Activated CD4-positive, alpha-beta T cell treated with anti-CD3 and anti-CD28 coated beads, Interleukin-2, amount 10 ng/mL, durations not matched to agents 7 days and 5 days (primary cell): ENCODE measurements at regions not wholly inside any gene's neighbourhood (a gene's known extent, or its start where the extent isn't known, plus 50 kb on each side); places are given as distances from the start of the nearest gene placed in this dataset.

Experiments used
- CTCF ChIA-PET: fragments of 350-600 bp; sonication (Branson Sonifier 250); formaldehyde crosslinking; loops from one replicate; lab custom pipeline; 2021; ENCODE audit warnings: antibody characterized with exemption; lab: Charles Lee
- POLR2A ChIA-PET: fragments of 350-600 bp; sonication (Branson Sonifier 250); formaldehyde crosslinking; loops from one replicate; lab custom pipeline; 2021; ENCODE audit warnings: antibody characterized with exemption; lab: Charles Lee
- DNase-seq: peaks from one replicate; pipeline ENCODE4 v3.0.0-alpha.2; 2020
- H3K27ac Mint-ChIP-seq: one replicate; pipeline ENCODE4 v1.8.0; 2021; ENCODE audit warnings: mild to moderate bottlenecking, moderate library complexity, mixed read lengths
- H3K27me3 Mint-ChIP-seq: one replicate; pipeline ENCODE4 v1.8.0; 2021; ENCODE audit warnings: mixed read lengths
- H3K36me3 Mint-ChIP-seq: one replicate; pipeline ENCODE4 v1.8.0; 2021; ENCODE audit warnings: low read depth, mixed read lengths
- H3K4me1 Mint-ChIP-seq: one replicate; pipeline ENCODE4 v1.8.0; 2021; ENCODE audit warnings: mixed read lengths
- H3K4me3 Mint-ChIP-seq: one replicate; pipeline ENCODE4 v1.8.0; 2021; ENCODE audit warnings: mild to moderate bottlenecking, moderate library complexity, mixed read lengths
- H3K9me3 Mint-ChIP-seq: one replicate; pipeline ENCODE4 v1.8.0; 2021; ENCODE audit warnings: mixed read lengths

DNA sequence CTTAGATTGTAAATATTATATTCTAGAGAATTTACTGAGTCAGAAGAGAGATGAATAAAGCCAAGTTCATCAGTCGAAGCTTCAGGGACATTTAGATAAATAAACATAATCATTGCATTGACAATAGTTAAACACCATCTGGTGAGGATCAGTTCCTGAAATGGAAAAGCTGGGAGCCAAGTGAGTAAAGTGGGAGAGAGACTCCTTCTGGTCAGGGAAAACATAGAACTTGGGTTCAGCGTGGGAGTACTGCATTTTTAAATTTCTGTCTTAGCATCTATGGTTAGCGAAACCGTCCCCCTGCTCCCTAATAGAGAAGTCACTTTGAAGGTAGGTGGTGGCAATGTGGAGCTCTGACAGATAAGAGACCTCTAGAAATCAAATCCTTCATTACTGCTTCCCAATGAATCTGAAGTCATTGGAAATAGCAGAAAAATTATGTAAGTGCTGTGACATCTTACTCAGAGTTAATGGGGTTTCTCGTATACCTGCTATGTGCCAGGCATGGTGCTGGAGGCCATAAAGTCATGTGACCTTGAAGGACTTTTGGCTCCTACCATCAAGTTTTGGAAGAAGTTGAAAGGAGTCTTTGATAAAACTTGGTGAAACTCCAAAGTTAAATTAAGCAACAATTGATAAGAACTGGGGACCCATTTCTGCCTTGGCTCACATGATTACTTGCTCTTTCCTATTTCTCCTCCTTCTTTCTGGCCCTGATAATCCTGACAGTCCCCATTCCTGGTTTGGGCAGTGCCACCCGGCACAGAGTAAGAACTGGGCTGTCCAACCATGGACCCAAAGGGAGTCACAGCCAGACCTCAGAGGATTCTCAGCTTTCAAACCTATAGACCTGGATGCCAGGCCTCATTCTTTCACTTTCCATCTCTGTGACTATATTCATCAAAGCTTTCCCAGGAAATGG, 211.2 kb downstream of the C7orf25 start:
- Mint-ChIP-seq H3K27me3 (peaks cover 2% of the 10 kb centered on the region), H3K4me3 (no peak overlapping the region), H3K4me1 (no peaks in the 10 kb centered on the region), H3K9me3 (no peaks in the 10 kb centered on the region), H3K27ac (no peak overlapping the region), H3K36me3 (no peaks in the 10 kb centered on the region)
- ChIA-PET POLR2A (no interaction called here), CTCF (no interaction called here)
- no peak for DNase-seq

DNA sequence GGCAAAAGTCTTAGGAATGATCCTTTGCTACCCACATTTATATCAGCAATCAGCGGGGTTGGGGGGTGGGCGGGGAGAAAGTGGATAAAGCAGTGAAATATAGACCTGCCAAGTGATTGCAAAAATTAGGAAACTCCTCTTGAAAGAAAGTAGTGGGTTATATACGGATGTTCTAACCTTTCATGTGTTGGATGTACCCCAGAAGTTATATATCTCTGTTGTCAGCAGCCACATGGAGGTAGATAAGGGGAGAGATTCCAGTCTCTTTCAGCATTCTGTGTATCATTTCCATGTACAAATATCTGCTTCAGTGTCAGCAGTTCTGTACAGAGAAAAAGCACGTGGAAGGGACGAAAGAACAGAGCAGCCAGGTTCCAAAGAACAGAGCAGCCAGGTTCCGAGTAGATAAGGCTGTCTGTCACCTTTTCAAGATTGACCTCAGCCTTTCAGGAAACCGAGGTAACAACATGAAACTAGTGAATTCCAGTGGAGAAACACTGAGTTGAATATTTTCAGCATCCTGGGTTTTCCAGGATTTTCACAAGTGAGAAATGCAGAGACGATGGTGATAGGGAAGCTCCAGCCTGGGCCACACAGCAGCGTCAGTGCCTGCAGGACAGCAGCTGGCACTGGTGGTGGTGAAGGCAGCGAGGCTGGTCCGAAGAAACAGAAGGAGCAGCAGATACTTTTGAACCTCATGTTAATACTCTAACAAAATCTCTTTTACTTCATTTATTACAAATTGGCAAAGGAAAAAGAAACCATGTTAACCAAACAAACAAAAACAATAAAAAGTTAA, 212.3 kb downstream of the C7orf25 start:
- H3K9me3 Mint-ChIP-seq: no peaks in the 10 kb centered on the region

DNA sequence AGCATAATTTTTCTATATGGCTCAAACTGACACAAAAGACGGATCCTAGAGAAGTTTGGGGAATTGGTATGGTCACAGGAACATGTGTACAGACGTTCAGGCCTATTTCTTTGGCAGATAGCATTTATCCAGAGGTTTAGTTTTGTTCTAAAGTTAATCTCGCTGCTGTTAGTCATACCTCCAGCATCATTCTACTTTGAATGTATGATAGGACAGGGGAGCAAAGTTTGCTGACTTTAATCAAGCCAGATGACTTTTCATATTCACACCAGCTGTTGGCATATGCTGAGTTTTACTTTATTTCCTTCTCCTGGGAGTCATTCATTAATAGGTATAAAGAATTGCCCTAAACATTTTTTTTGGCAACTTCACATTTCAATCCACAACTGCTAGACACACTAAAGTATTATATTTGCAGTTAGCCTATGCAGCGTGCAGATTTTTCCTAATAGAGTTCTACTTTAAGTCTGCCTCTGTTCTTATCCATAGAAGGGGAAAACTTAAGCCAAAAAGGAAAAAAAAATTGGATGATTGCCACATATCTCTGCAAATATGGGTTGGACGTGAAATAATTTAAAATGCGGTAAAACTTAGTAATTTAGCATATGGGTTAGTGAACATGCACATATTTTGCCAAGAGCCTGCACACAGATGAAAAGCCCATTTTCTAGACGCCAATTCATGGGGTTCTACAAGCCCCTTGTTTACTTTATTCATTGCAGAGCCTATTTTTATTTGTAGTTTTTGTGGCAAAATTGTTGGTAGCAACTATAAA, 213.1 kb downstream of the C7orf25 start:
- ChIA-PET CTCF (no interaction called here), POLR2A (no interaction called here)
- no peaks in the 10 kb centered on the region for H3K9me3 Mint-ChIP-seq
- no peak for DNase-seq
- no peak overlapping the region for H3K4me3 Mint-ChIP-seq
- H3K4me1 Mint-ChIP-seq: no peaks in the 10 kb centered on the region
- peaks cover 2% of the 10 kb centered on the region for H3K27me3 Mint-ChIP-seq
- no peak overlapping the region for H3K27ac Mint-ChIP-seq
- H3K36me3 Mint-ChIP-seq: no peaks in the 10 kb centered on the region

More for the DNA sequence above, 212.3 kb downstream of the C7orf25 start:
- no peak overlapping the region for H3K27ac Mint-ChIP-seq
- ChIA-PET POLR2A (no interaction called here), CTCF (no interaction called here)
- no peak for DNase-seq
- no peaks in the 10 kb centered on the region for H3K4me1 Mint-ChIP-seq
- no peaks in the 10 kb centered on the region for H3K36me3 Mint-ChIP-seq
- H3K4me3 Mint-ChIP-seq: no peak overlapping the region
- peaks cover 2% of the 10 kb centered on the region for H3K27me3 Mint-ChIP-seq

DNA sequence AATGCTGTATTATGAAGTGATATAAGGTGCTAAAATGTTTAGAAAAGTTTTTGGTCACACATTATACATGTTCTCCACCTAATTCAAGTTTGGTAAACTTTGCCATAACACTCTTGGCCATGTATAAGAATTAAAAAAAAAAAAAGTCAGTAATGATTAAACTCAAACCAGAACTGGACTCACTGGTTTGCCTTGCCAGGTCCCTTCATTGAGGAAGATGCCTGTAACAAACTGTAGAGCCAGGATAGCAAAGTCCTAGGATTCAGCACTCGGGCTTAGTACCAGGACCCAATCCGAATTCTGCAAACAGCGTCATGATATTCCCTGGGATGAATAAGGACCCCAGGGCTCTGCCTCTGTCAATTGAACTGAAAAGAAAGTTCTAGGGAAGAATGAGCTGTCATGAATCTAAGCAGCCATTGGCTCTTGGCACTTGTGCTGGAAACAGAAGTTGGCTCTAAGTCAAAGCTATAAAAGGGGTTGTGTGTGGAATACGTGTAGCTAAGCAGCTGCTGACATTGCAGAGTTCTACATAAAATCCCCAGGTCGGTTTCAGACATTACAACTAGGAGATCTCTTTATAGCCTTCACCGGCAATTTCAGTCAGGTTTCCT, 216.9 kb downstream of the C7orf25 start:
- DNase-seq: no peak
- Mint-ChIP-seq H3K4me3 (no peak overlapping the region), H3K27ac (no peak overlapping the region), H3K9me3 (no peaks in the 10 kb centered on the region), H3K27me3 (no peaks in the 10 kb centered on the region), H3K36me3 (no peaks in the 10 kb centered on the region), H3K4me1 (no peaks in the 10 kb centered on the region)
- ChIA-PET POLR2A (no interaction called here), CTCF (no interaction called here)

DNA sequence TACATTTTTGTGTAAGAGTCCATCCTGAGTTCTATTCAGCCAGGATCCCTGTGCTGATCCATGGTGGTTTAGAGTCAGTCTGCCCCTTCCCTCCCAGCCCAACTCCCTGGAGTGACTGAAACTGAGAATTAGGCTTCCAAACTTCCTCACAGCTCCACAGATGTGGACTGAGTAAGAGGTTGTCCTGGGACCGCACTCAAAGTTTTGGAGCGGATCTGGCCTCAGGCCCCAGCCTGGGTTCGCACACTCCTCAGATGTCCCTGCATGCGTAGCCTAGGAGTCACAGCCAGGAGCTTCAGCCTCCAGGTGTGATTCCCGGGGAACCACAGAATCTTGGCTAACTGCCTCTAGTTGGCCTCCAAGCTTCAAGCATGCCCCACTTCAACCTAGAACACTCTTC, 218.1 kb downstream of the C7orf25 start:
- H3K36me3 Mint-ChIP-seq: no peaks in the 10 kb centered on the region
- no peak for DNase-seq
- no peak overlapping the region for H3K27ac Mint-ChIP-seq
- H3K27me3 Mint-ChIP-seq: no peaks in the 10 kb centered on the region
- H3K4me3 Mint-ChIP-seq: no peak overlapping the region
- ChIA-PET CTCF (interaction anchor here (1.1 kb wide), 1 partner anchor 10 kb away, joined by 3 read pairs; no protein-coding TSS in a partner anchor), POLR2A (no interaction called here)
- no peaks in the 10 kb centered on the region for H3K4me1 Mint-ChIP-seq
- H3K9me3 Mint-ChIP-seq: no peaks in the 10 kb centered on the region

DNA sequence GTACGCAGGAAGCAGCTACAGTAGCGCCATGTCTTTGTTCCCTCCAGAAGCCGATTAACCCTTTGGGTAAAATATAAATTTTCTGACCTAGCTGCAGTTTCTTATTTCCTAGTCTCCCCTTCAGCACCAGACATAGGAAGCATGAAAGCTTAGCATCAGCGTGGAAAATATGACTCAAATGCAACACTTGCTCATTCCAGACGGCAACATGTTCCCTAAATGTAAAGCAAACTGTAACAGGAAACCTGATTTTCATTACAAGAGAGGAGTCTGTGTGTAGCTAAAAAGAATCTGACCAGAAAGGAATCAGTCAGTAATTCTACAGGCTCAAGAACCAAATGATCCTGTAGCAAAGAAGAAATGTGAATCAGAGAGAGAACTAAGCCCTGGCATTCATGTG, 219.2 kb downstream of the C7orf25 start:
- H3K27me3 Mint-ChIP-seq: no peaks in the 10 kb centered on the region
- H3K36me3 Mint-ChIP-seq: no peaks in the 10 kb centered on the region
- H3K9me3 Mint-ChIP-seq: no peaks in the 10 kb centered on the region
- no peaks in the 10 kb centered on the region for H3K4me1 Mint-ChIP-seq
- CTCF ChIA-PET: no interaction called here
- no peak for DNase-seq
- H3K27ac Mint-ChIP-seq: no peak overlapping the region
- H3K4me3 Mint-ChIP-seq: no peak overlapping the region
- POLR2A ChIA-PET: no interaction called here

DNA sequence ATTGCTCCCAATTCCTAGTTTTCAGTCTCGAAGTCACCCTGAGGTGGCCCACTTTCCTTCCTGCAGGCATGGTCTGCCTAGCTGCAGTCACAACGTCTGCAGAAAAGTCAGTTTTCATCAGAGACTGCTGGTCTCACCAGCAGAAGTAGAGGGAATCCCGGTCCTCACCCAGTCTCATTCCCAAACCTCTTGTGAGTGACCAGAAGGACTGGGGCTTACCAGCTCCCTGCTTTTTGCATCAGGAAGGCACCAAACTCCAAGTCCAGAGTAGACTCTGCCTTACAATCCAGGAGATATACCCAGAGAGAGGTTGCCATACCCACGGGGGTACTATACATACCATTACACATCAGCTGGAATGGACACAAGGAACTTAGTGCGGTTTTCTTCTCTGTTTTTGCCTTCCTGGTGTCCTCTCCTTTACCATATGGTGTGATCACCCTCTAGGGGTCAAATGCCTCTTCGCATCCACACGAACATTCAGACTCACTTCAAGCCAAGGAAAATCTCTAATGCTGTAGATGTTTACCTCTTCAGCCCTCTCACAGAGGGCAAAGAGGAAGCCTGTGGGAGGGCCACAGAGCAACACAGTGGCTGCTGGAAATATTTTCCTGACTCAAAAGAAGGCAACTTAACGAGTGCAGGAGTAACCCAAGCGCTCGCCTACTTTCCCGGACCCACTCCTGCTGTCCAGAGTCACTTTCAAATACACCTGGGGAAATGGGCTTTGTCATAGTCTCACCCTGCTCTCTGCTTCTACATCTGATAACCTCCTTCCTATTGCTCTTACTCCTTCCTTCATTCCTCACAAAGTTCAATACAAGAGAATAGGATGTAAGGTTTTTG, 220.9 kb downstream of the C7orf25 start:
- H3K4me1 Mint-ChIP-seq: no peaks in the 10 kb centered on the region
- no peak overlapping the region for H3K4me3 Mint-ChIP-seq
- POLR2A ChIA-PET: no interaction called here
- DNase-seq: no peak
- H3K27ac Mint-ChIP-seq: no peak overlapping the region
- H3K9me3 Mint-ChIP-seq: no peaks in the 10 kb centered on the region
- CTCF ChIA-PET: no interaction called here
- no peaks in the 10 kb centered on the region for H3K36me3 Mint-ChIP-seq
- no peaks in the 10 kb centered on the region for H3K27me3 Mint-ChIP-seq

DNA sequence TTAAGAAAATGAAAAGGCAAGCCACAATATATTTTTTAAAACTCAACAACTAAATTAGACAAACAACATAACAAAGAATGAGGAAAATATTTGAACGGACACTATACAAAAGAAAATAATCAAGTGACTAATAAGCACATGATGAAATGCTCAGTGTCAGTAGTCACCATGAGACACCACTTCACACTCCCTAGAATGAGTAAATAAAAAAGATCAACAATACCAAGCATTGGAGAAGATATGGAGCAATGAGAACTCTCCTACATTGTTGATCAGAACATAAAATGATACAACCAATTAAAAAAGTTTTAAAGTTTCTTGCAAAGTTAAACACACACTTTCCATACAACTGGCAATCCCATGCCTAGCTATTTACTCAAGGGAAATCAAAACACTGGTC, 222.2 kb downstream of the C7orf25 start:
- no peak overlapping the region for H3K27ac Mint-ChIP-seq
- H3K36me3 Mint-ChIP-seq: no peaks in the 10 kb centered on the region
- H3K27me3 Mint-ChIP-seq: no peaks in the 10 kb centered on the region
- ChIA-PET CTCF (no interaction called here), POLR2A (no interaction called here)
- H3K4me1 Mint-ChIP-seq: no peaks in the 10 kb centered on the region
- no peaks in the 10 kb centered on the region for H3K9me3 Mint-ChIP-seq
- no peak for DNase-seq
- H3K4me3 Mint-ChIP-seq: no peak overlapping the region

DNA sequence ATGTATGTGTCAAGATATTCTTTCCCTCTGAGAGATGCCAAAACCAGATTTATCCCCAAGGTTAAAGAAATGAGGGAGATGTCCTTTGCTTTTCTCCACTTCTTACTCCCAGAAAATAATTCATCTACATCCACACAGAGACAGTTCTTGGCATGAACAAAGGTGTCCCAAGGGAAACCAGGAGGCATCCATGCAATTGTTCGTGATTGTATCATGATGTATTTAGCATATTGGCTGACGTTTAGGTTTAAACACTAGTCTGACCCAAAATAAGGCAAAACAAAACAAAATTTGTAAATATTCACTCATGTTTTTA, 223.9 kb downstream of the C7orf25 start:
- no peaks in the 10 kb centered on the region for H3K36me3 Mint-ChIP-seq
- H3K9me3 Mint-ChIP-seq: no peaks in the 10 kb centered on the region
- no peak overlapping the region for H3K4me3 Mint-ChIP-seq
- no peaks in the 10 kb centered on the region for H3K4me1 Mint-ChIP-seq
- H3K27me3 Mint-ChIP-seq: no peaks in the 10 kb centered on the region
- CTCF ChIA-PET: no interaction called here
- no peak for DNase-seq
- POLR2A ChIA-PET: no interaction called here
- no peak overlapping the region for H3K27ac Mint-ChIP-seq

DNA sequence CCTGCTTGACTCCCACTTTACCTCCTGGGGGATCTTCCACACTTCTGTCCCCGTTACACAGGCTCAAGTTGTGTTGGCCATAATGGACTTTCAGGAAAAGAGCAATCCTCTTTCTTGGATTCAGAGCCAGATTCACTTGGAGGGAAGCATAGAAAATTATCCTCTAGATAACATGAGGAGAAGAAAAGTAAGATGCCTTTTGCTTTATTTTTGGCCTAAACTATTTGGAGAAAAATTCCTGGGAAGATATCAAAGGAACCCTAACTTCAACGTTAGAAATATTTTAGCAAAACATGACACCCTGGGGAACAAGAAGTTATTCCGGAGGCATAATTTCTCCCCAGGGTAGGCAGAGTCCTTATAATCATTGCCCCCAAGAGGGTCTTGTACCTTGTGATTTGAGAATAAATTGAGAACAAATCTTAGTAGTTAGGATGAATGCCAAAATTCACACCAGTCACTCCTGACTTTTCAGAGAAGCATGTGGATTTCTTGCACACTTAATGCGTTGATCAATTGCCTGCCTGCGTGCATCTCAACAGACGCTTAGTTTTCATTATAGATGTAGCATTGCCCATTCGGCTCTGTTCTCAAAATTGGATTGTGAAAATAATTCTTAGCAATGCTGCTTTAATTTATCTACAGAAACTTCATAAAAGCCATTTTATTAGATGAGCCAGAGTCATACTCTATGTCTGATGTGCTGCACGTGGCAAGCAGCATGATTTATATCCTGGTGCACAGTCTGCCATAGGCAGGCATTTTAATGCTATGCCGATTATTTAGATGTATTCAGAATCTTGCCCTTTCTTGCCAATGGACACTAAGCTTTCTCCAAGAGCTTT, 224.4 kb downstream of the C7orf25 start:
- Mint-ChIP-seq H3K9me3 (no peaks in the 10 kb centered on the region), H3K27ac (no peak overlapping the region), H3K36me3 (no peaks in the 10 kb centered on the region), H3K4me1 (no peaks in the 10 kb centered on the region), H3K27me3 (no peaks in the 10 kb centered on the region), H3K4me3 (no peak overlapping the region)
- no peak for DNase-seq
- POLR2A ChIA-PET: no interaction called here
- CTCF ChIA-PET: no interaction called here

DNA sequence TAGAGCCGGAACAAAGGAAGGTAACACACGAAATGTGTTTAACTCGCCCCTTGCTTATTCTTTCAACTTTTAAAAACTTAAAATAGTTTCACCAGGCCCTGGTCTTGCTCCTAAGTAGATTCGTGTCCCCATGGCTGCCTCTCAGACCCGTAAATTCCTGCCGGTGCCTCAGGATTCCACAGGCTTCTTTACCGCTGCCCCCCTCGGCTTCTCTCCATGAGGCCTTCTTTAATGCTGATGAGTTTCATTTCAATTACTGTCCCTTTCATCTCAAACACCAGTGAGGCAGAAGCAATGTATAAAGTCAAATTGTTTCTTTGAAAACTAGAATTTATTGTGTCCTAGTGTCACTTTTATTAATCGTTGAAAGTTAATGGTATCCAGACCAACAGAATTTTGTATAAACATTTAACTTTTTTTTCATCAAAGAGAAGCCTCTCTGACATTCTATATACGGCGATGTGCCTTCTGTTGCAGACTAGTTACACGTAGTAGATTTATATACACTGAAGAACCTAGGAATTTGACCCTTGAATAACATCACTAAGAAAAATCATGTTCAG, 225.2 kb downstream of the C7orf25 start:
- no peaks in the 10 kb centered on the region for H3K4me1 Mint-ChIP-seq
- H3K4me3 Mint-ChIP-seq: no peak overlapping the region
- H3K27me3 Mint-ChIP-seq: no peaks in the 10 kb centered on the region
- no peaks in the 10 kb centered on the region for H3K36me3 Mint-ChIP-seq
- no peak overlapping the region for H3K27ac Mint-ChIP-seq
- ChIA-PET CTCF (no interaction called here), POLR2A (no interaction called here)
- DNase-seq: no peak
- H3K9me3 Mint-ChIP-seq: no peaks in the 10 kb centered on the region
